IMR-90 (cell line): ENCODE measurements at regions not wholly inside any gene's neighbourhood (a gene's known extent, or its start where the extent isn't known, plus 50 kb on each side); places are given as distances from the start of the nearest gene placed in this dataset.

Experiments
- ATAC-seq: fragments of 200-7000 bp; cut with Tn5 transposase; 2 replicates; pipeline ENCODE4 v1.9.1; 2020; ENCODE audit warnings: low read depth, mild to moderate bottlenecking, moderate library complexity
- BruUV-seq: library from RNA; stranded (reverse); fragments of 400-500 nt; replicated peaks from 2 replicates; lab custom pipeline; 2021; lab: Mats Ljungman, UMichigan
- CTCF ChIA-PET: fragments of 300-600 bp; formaldehyde crosslinking; extraction: SDS; loops from one replicate; lab custom pipeline; 2021; ENCODE audit warnings: antibody characterized with exemption; lab: Yijun Ruan, JAX
- POLR2A ChIA-PET: fragments of 300-600 bp; sonication (Branson Sonifier 250); formaldehyde crosslinking; loops from one replicate; lab custom pipeline; 2022; ENCODE audit warnings: antibody characterized with exemption; ENCODE audit not compliant: unreplicated experiment; lab: Charles Lee
- DNase-seq: peaks from one replicate; pipeline ENCODE4 v3.0.0; 2013
- H2AFZ ChIP-seq: replicated peaks from 2 replicates; pipeline ENCODE3; 2013; ENCODE audit warnings: low read length, mild to moderate bottlenecking; ENCODE audit not compliant: poor library complexity
- H2AK5ac ChIP-seq: 2 replicates; pipeline ENCODE4 v1.6.1; 2013; ENCODE audit warnings: low read depth, low read length, inconsistent platforms
- H2AK9ac ChIP-seq: replicated peaks from 2 replicates; pipeline ENCODE3; 2013; ENCODE audit warnings: mild to moderate bottlenecking, low read depth, low read length, moderate library complexity; ENCODE audit not compliant: poor library complexity
- H2BK120ac ChIP-seq: 2 replicates; pipeline ENCODE4 v1.6.1; 2013; ENCODE audit warnings: low read depth, low read length, inconsistent platforms
- H2BK15ac ChIP-seq: 3 replicates; pipeline ENCODE4 v1.6.1; 2013; ENCODE audit warnings: low read depth, low read length, inconsistent platforms
- H2BK20ac ChIP-seq: 2 replicates; pipeline ENCODE4 v1.6.1; 2013; ENCODE audit warnings: low read depth, mild to moderate bottlenecking, inconsistent platforms, low read length, moderate library complexity
- H2BK5ac ChIP-seq: 2 replicates; pipeline ENCODE4 v1.6.1; 2013; ENCODE audit warnings: mild to moderate bottlenecking, low read depth, low read length, inconsistent platforms; ENCODE audit not compliant: poor library complexity, severe bottlenecking
- H3K14ac ChIP-seq: replicated peaks from 2 replicates; pipeline ENCODE4 v1.6.1; 2013; ENCODE audit warnings: low read depth, low read length, inconsistent platforms
- H3K18ac ChIP-seq: 2 replicates; pipeline ENCODE4 v1.6.1; 2013; ENCODE audit warnings: low read depth, low read length, control low read depth
- H3K23ac ChIP-seq: 2 replicates; pipeline ENCODE4 v1.6.1; 2013; ENCODE audit warnings: low read depth, low read length, inconsistent platforms
- H3K27ac ChIP-seq: 2 replicates; pipeline ENCODE4 v1.5.1; 2013; ENCODE audit warnings: mild to moderate bottlenecking, control low read depth, low read length; ENCODE audit not compliant: insufficient read depth
- H3K27me3 ChIP-seq: 2 replicates; pipeline ENCODE4 v1.6.1; 2013; ENCODE audit warnings: low read length; ENCODE audit not compliant: control insufficient read depth, insufficient read depth
- H3K36me3 ChIP-seq: 2 replicates; pipeline ENCODE4 v1.6.1; 2013; ENCODE audit warnings: low read length, mixed read lengths; ENCODE audit not compliant: control insufficient read depth, insufficient read depth
- H3K4ac ChIP-seq: 2 replicates; pipeline ENCODE4 v1.6.1; 2013; ENCODE audit warnings: low read depth, low read length, inconsistent platforms
- H3K4me1 ChIP-seq: 2 replicates; pipeline ENCODE4 v1.6.1; 2013; ENCODE audit warnings: low read length, mixed read lengths; ENCODE audit not compliant: control insufficient read depth, insufficient read depth
- H3K4me2 ChIP-seq: 2 replicates; pipeline ENCODE4 v1.6.1; 2013; ENCODE audit warnings: low read depth, mild to moderate bottlenecking, control low read depth, low read length, moderate library complexity
- H3K4me3 ChIP-seq: 2 replicates; pipeline ENCODE4 v1.5.1; 2013; ENCODE audit warnings: low read depth, mild to moderate bottlenecking, control low read depth, low read length, moderate library complexity; ENCODE audit not compliant: insufficient read depth
- H3K56ac ChIP-seq: 2 replicates; pipeline ENCODE4 v1.6.1; 2013; ENCODE audit warnings: low read length, inconsistent platforms; ENCODE audit not compliant: insufficient read depth; ENCODE audit errors: extremely low read depth
- H3K79me1 ChIP-seq, 2 experiments: 2 replicates each; pipeline ENCODE4 v1.6.1; 2013; ENCODE audit warnings: low read length in 2 of 2, inconsistent platforms in 1 of 2, low read depth in 1 of 2
- H3K9ac ChIP-seq: 2 replicates; pipeline ENCODE4 v1.6.1; 2013; ENCODE audit warnings: low read depth, low read length, control low read depth
- H3K9me1 ChIP-seq: 2 replicates; pipeline ENCODE4 v1.6.1; 2013; ENCODE audit warnings: low read length, inconsistent platforms; ENCODE audit not compliant: insufficient read depth
- H3K9me3 ChIP-seq: 2 replicates; pipeline ENCODE4 v1.6.1; 2013; ENCODE audit warnings: low read length; ENCODE audit not compliant: control insufficient read depth, insufficient read depth
- H4K20me1 ChIP-seq: 2 replicates; pipeline ENCODE4 v1.6.1; 2013; ENCODE audit warnings: low read length, inconsistent platforms; ENCODE audit not compliant: insufficient read depth
- H4K5ac ChIP-seq: 2 replicates; pipeline ENCODE4 v1.6.1; 2013; ENCODE audit warnings: mild to moderate bottlenecking, low read depth, low read length, control low read depth
- H4K8ac ChIP-seq, 2 experiments: 2 replicates each; pipeline ENCODE4 v1.6.1; 2013; ENCODE audit warnings: low read depth in 2 of 2, low read length in 2 of 2, control low read depth in 1 of 2, inconsistent platforms in 1 of 2
- H4K91ac ChIP-seq: 2 replicates; pipeline ENCODE4 v1.6.1; 2013; ENCODE audit warnings: low read depth, low read length, inconsistent platforms; ENCODE audit not compliant: insufficient read depth
- BHLHE40 ChIP-seq: fragments of 150-350 bp; IDR thresholded peaks from 2 replicates; pipeline ENCODE4 v1.6.1; 2016; ENCODE audit warnings: mild to moderate bottlenecking, low read depth, low read length
- CEBPB ChIP-seq: IDR thresholded peaks from 2 replicates; pipeline ENCODE4 v1.6.1; 2012; ENCODE audit warnings: low read depth, low read length, improper control_type of control experiment
- CHD1 ChIP-seq: IDR thresholded peaks from 2 replicates; pipeline ENCODE4 v1.6.1; 2012; ENCODE audit warnings: low read depth, low read length, improper control_type of control experiment
- FOS ChIP-seq: fragments of 150-350 bp; IDR thresholded peaks from 2 replicates; pipeline ENCODE4 v1.6.1; 2016; ENCODE audit warnings: low read depth, low read length
- MAFK ChIP-seq: IDR thresholded peaks from 2 replicates; pipeline ENCODE4 v1.6.1; 2012; ENCODE audit warnings: low read depth, low read length, improper control_type of control experiment
- MAZ ChIP-seq: IDR thresholded peaks from 2 replicates; pipeline ENCODE4 v1.6.1; 2012; ENCODE audit warnings: low read depth, mild to moderate bottlenecking, low read length, improper control_type of control experiment, moderate library complexity, borderline replicate concordance
- MXI1 ChIP-seq: IDR thresholded peaks from 2 replicates; pipeline ENCODE4 v1.6.1; 2012; ENCODE audit warnings: low read depth, mild to moderate bottlenecking, low read length, moderate library complexity, borderline replicate concordance
- NFE2L2 ChIP-seq: fragments of 150-350 bp; IDR thresholded peaks from 2 replicates; pipeline ENCODE4 v1.6.1; 2016; ENCODE audit warnings: low read depth, mild to moderate bottlenecking, low read length
- POLR2A ChIP-seq: IDR thresholded peaks from 2 replicates; pipeline ENCODE4 v1.6.1; 2012; ENCODE audit warnings: mild to moderate bottlenecking, low read depth, low read length
- RAD21 ChIP-seq: IDR thresholded peaks from 2 replicates; pipeline ENCODE4 v1.6.1; 2012; ENCODE audit warnings: low read length, improper control_type of control experiment
- RCOR1 ChIP-seq: IDR thresholded peaks from 2 replicates; pipeline ENCODE4 v1.6.1; 2012; ENCODE audit warnings: mild to moderate bottlenecking, low read length, improper control_type of control experiment; ENCODE audit not compliant: insufficient replicate concordance
- RFX5 ChIP-seq: IDR thresholded peaks from 2 replicates; pipeline ENCODE4 v1.8.0; 2012; ENCODE audit warnings: low read depth, mild to moderate bottlenecking, low read length, moderate library complexity
- SMC3 ChIP-seq: fragments of 150-350 bp; IDR thresholded peaks from 2 replicates; pipeline ENCODE4 v1.6.1; 2016; ENCODE audit warnings: low read depth, mild to moderate bottlenecking, antibody characterized with exemption, low read length, moderate library complexity
- WGBS, 2 experiments: methylation state at CpG; one replicate each; pipeline versions ENCODE4 v1.1.5 to v1.1.7; 2013; ENCODE audit warnings: missing lambda C conversion rate in 2 of 2; ENCODE audit not compliant: insufficient read length in 1 of 2; ENCODE audit errors: extremely low coverage in 2 of 2; 5-methylcytosine and 5-hydroxymethylcytosine counted together
- dilution Hi-C: fragments of 300-500 bp; cut with HindIII; formaldehyde crosslinking; loops from one replicate; pipeline ENCODE4 v1.14.3; 2018; ENCODE audit warnings: low sequenced_read_pairs; ENCODE audit not compliant: unreplicated experiment
- in situ Hi-C: fragments of 300-500 bp; cut with MboI; formaldehyde crosslinking; loops from 3 replicates; pipeline ENCODE4 v1.14.3; 2019; ENCODE audit warnings: low sequenced_read_pairs, inconsistent platforms, mixed read lengths
- intact Hi-C: fragments of 100-400 bp; cut with micrococcal nuclease; formaldehyde crosslinking; loops from 2 replicates; pipeline ENCODE4 v1.10.0; 2022
- TF ChIP-seq, protein P1 (sequence below): fragments of 150-350 bp; IDR thresholded peaks from 2 replicates; pipeline ENCODE4 v1.6.1; 2017; ENCODE audit warnings: mild to moderate bottlenecking, antibody characterized with exemption, low read length, low read depth
- TF ChIP-seq, protein P2 (sequence below): fragments of 150-350 bp; IDR thresholded peaks from 2 replicates; pipeline ENCODE4 v1.6.1; 2016; ENCODE audit warnings: low read depth, mild to moderate bottlenecking, low read length, moderate library complexity, borderline replicate concordance
- TF ChIP-seq, protein P3 (sequence below): conservative IDR thresholded peaks from 2 replicates; pipeline ENCODE4 v1.5.1; 2012; ENCODE audit warnings: mild to moderate bottlenecking, low read depth, low read length, improper control_type of control experiment

DNA sequence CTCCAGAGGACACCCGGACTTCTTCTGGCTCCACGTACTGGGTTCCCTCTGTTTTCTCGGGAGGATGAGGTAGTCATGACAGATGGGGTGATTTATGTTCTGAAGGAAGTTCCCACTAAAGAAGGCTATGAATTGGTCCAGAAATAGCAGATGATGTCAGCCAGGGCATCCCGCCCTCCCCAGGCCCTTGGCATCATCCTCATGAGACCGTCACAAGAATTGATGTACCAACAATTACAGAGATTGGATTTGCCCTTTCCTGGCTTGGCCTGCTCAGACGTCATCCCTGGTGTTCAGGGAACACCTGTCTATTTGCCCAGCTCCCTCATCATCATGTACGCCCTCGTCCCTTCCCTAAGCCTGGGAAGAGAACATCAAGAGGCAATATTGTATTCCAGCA, 102.8 kb upstream of the CCL1 start:
- in situ Hi-C loops = no loop called here
- no peaks in the 10 kb centered on the region for H3K79me1 ChIP-seq
- no peak overlapping the region for H3K18ac ChIP-seq
- no peak for TF ChIP-seq MAFK
- no peak for TF ChIP-seq RAD21
- TF ChIP-seq RCOR1 = no peak
- no peak for TF ChIP-seq POLR2A
- TF ChIP-seq, protein P1, sequence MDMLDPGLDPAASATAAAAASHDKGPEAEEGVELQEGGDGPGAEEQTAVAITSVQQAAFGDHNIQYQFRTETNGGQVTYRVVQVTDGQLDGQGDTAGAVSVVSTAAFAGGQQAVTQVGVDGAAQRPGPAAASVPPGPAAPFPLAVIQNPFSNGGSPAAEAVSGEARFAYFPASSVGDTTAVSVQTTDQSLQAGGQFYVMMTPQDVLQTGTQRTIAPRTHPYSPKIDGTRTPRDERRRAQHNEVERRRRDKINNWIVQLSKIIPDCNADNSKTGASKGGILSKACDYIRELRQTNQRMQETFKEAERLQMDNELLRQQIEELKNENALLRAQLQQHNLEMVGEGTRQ = no peak
- TF ChIP-seq BHLHE40 = no peak
- TF ChIP-seq MAZ = no peak
- TF ChIP-seq, protein P2, sequence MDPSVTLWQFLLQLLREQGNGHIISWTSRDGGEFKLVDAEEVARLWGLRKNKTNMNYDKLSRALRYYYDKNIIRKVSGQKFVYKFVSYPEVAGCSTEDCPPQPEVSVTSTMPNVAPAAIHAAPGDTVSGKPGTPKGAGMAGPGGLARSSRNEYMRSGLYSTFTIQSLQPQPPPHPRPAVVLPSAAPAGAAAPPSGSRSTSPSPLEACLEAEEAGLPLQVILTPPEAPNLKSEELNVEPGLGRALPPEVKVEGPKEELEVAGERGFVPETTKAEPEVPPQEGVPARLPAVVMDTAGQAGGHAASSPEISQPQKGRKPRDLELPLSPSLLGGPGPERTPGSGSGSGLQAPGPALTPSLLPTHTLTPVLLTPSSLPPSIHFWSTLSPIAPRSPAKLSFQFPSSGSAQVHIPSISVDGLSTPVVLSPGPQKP = no peak
- no peak for TF ChIP-seq RFX5
- TF ChIP-seq SMC3 = no peak
- TF ChIP-seq, protein P3, sequence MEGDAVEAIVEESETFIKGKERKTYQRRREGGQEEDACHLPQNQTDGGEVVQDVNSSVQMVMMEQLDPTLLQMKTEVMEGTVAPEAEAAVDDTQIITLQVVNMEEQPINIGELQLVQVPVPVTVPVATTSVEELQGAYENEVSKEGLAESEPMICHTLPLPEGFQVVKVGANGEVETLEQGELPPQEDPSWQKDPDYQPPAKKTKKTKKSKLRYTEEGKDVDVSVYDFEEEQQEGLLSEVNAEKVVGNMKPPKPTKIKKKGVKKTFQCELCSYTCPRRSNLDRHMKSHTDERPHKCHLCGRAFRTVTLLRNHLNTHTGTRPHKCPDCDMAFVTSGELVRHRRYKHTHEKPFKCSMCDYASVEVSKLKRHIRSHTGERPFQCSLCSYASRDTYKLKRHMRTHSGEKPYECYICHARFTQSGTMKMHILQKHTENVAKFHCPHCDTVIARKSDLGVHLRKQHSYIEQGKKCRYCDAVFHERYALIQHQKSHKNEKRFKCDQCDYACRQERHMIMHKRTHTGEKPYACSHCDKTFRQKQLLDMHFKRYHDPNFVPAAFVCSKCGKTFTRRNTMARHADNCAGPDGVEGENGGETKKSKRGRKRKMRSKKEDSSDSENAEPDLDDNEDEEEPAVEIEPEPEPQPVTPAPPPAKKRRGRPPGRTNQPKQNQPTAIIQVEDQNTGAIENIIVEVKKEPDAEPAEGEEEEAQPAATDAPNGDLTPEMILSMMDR = no peak
- no peak for TF ChIP-seq FOS
- no peak for TF ChIP-seq NFE2L2
- TF ChIP-seq MXI1 = no peak
- TF ChIP-seq CHD1 = no peak
- no peak for TF ChIP-seq CEBPB
- ChIA-PET CTCF (no interaction called here), POLR2A (no interaction called here)
- no peak overlapping the region for H2BK20ac ChIP-seq
- no peak overlapping the region for H2BK5ac ChIP-seq
- no peak overlapping the region for H3K56ac ChIP-seq
- no peaks in the 10 kb centered on the region for H3K36me3 ChIP-seq
- no peak overlapping the region for H3K27ac ChIP-seq
- H4K8ac ChIP-seq = no peak overlapping the region
- H3K14ac ChIP-seq = no peak overlapping the region
- 50% methylated on average over 5 of the region's 8 CpGs; no CpG with 5 or more reads in 1 of the 2 experiments for WGBS, 2 experiments
- no peak overlapping the region for H3K4ac ChIP-seq
- no peaks in the 10 kb centered on the region for H3K9me3 ChIP-seq
- intact Hi-C loops = no loop called here
- no peak overlapping the region for H4K5ac ChIP-seq
- H3K4me3 ChIP-seq = no peak overlapping the region
- no peak overlapping the region for H3K23ac ChIP-seq
- no peak overlapping the region for H3K9ac ChIP-seq
- no peak overlapping the region for H2AK9ac ChIP-seq
- no peaks in the 10 kb centered on the region for H4K20me1 ChIP-seq
- BruUV-seq = no TSS peak
- H2BK15ac ChIP-seq = no peak overlapping the region
- H3K27me3 ChIP-seq = no peaks in the 10 kb centered on the region
- H3K4me2 ChIP-seq = no peak overlapping the region
- H2BK120ac ChIP-seq = no peak overlapping the region
- DNase-seq = no peak
- H4K91ac ChIP-seq = no peak overlapping the region
- no peaks in the 10 kb centered on the region for H3K9me1 ChIP-seq
- no peaks in the 10 kb centered on the region for H3K4me1 ChIP-seq
- dilution Hi-C loops = no loop called here
- no peak overlapping the region for H2AK5ac ChIP-seq
- no peak overlapping the region for H2AFZ ChIP-seq
- ATAC-seq = no peak
